Endothelial cell of umbilical vein (primary cell): ENCODE measurements at regions not wholly inside any gene's neighbourhood (a gene's known extent, or its start where the extent isn't known, plus 50 kb on each side); places are given as distances from the start of the nearest gene placed in this dataset.

Experiments used
- BruUV-seq: library from RNA; stranded (reverse); fragments of 400-500 nt; replicated peaks from 2 replicates; lab custom pipeline; 2021; lab: Mats Ljungman, UMichigan
- CTCF ChIA-PET: fragments of 300-600, 350-600 bp; sonication (Branson Sonifier 250); formaldehyde crosslinking; loops from one replicate; lab custom pipeline; 2021; ENCODE audit warnings: antibody characterized with exemption, inconsistent platforms; lab: Charles Lee
- POLR2A ChIA-PET: fragments of 300-600, 350-600 bp; sonication (Branson Sonifier 250); formaldehyde crosslinking; loops from one replicate; lab custom pipeline; 2021; ENCODE audit warnings: antibody characterized with exemption, inconsistent platforms; lab: Charles Lee
- DNase-seq: peaks from one replicate; pipeline ENCODE4 v3.0.0-alpha.2; 2011; ENCODE audit warnings: low read depth, low spot score
- FAIRE-seq: peaks from 2 replicates; lab custom pipeline; 2011; peaks lifted over from hg19 to GRCh38; lab: Jason Lieb, UNC
- H2AFZ ChIP-seq: 2 replicates; pipeline ENCODE4 v1.6.0; 2012; ENCODE audit warnings: low read depth, low read length, control low read depth, inconsistent platforms
- H3K27ac ChIP-seq: 2 replicates; pipeline ENCODE4 v1.5.1; 2011; ENCODE audit warnings: low read depth, mild to moderate bottlenecking, control low read depth, low read length, moderate library complexity; ENCODE audit not compliant: insufficient read depth
- H3K27me3 ChIP-seq, 2 experiments: 2 replicates each; pipeline versions ENCODE4 v1.6.0 to v1.6.1; 2011; ENCODE audit warnings: low read length in 2 of 2, mixed read lengths in 1 of 2; ENCODE audit not compliant: control insufficient read depth in 2 of 2, insufficient read depth in 2 of 2
- H3K36me3 ChIP-seq, 2 experiments: 2 replicates in 1 of 2; 3 replicates in 1 of 2; pipeline ENCODE4 v1.5.1; 2011; ENCODE audit warnings: low read length in 2 of 2, mild to moderate bottlenecking in 1 of 2, moderate library complexity in 1 of 2; ENCODE audit not compliant: control insufficient read depth in 2 of 2, insufficient read depth in 2 of 2; ENCODE audit errors: extremely low read depth in 1 of 2
- H3K4me1 ChIP-seq: 3 replicates; pipeline ENCODE4 v1.5.1; 2011; ENCODE audit warnings: mild to moderate bottlenecking, low read length; ENCODE audit not compliant: control insufficient read depth, insufficient read depth; ENCODE audit errors: extremely low read depth
- H3K4me2 ChIP-seq: 2 replicates; pipeline ENCODE4 v1.6.1; 2011; ENCODE audit warnings: low read length, control low read depth, mixed read lengths; ENCODE audit not compliant: insufficient read depth
- H3K4me3 ChIP-seq, 3 experiments: fragments of 200-600 bp in 1 of 3; sonication (generic), shearing (Covaris generic) in 1 of 3; replicated peaks in 1 of 3; 2 replicates each; pipeline ENCODE4 v1.5.1; 2011 to 2016; ENCODE audit warnings: control low read depth in 3 of 3, low read length in 3 of 3, mild to moderate bottlenecking in 2 of 3, inconsistent platforms in 1 of 3, low read depth in 1 of 3, moderate library complexity in 1 of 3; ENCODE audit not compliant: insufficient read depth in 1 of 3
- H3K79me2 ChIP-seq: 2 replicates; pipeline ENCODE4 v1.6.0; 2012; ENCODE audit warnings: low read length, inconsistent platforms; ENCODE audit not compliant: control insufficient read depth, insufficient read depth
- H3K9ac ChIP-seq: replicated peaks from 2 replicates; pipeline ENCODE3; 2011; ENCODE audit warnings: low read length, control low read depth; ENCODE audit not compliant: insufficient read depth; ENCODE audit errors: extremely low read depth
- H3K9me1 ChIP-seq: replicated peaks from 3 replicates; pipeline ENCODE4 v1.6.0; 2011; ENCODE audit warnings: mild to moderate bottlenecking, low read length; ENCODE audit not compliant: control insufficient read depth, insufficient read depth; ENCODE audit errors: extremely low read depth
- H3K9me3 ChIP-seq: replicated peaks from 2 replicates; pipeline ENCODE4 v1.5.1; 2012; ENCODE audit warnings: low read length, inconsistent platforms; ENCODE audit not compliant: control insufficient read depth, insufficient read depth
- H4K20me1 ChIP-seq: replicated peaks from 2 replicates; pipeline ENCODE3; 2011; ENCODE audit warnings: mild to moderate bottlenecking, low read length; ENCODE audit not compliant: control insufficient read depth, insufficient read depth; ENCODE audit errors: extremely low read depth
- CTCF ChIP-seq, 2 donors: IDR thresholded peaks; 1 replicate in 1 of 2; 2 replicates in 1 of 2; pipeline ENCODE4 v1.5.1; 2011; ENCODE audit warnings: low read length in 2 of 2, mild to moderate bottlenecking in 2 of 2, moderate library complexity in 2 of 2, control low read depth in 1 of 2, inconsistent platforms in 1 of 2, low read depth in 1 of 2; ENCODE audit not compliant: insufficient read depth in 1 of 2; ENCODE audit errors: extremely low read depth in 1 of 2
- EZH2 ChIP-seq: IDR thresholded peaks from 2 replicates; pipeline ENCODE4 v1.6.1; 2012; ENCODE audit warnings: borderline replicate concordance, low read depth, mild to moderate bottlenecking, moderate library complexity, low read length, inconsistent platforms; ENCODE audit not compliant: severe bottlenecking
- FOS ChIP-seq: IDR thresholded peaks from 2 replicates; pipeline ENCODE4 v1.6.1; 2011; ENCODE audit warnings: mild to moderate bottlenecking, low read length, moderate library complexity, borderline replicate concordance; ENCODE audit not compliant: insufficient read depth
- GATA2 ChIP-seq: IDR thresholded peaks from 2 replicates; pipeline ENCODE4 v1.7.0; 2011; ENCODE audit warnings: low read depth, mild to moderate bottlenecking, moderate library complexity, mixed read lengths, low read length; ENCODE audit not compliant: insufficient read length, insufficient read depth
- JUN ChIP-seq: IDR thresholded peaks from 2 replicates; pipeline ENCODE4 v1.6.1; 2011; ENCODE audit warnings: borderline replicate concordance, low read depth; ENCODE audit not compliant: insufficient read length, insufficient read depth
- MAX ChIP-seq: IDR thresholded peaks from 2 replicates; pipeline ENCODE4 v1.6.1; 2011; ENCODE audit not compliant: insufficient read depth, insufficient read length
- MYC ChIP-seq: IDR thresholded peaks from one replicate; pipeline ENCODE4 v1.6.1; 2011; ENCODE audit warnings: mild to moderate bottlenecking, low read depth, low read length
- POLR2A ChIP-seq: IDR thresholded peaks from 2 replicates; pipeline ENCODE4 v1.6.1; 2012; ENCODE audit warnings: low read depth, mild to moderate bottlenecking, control low read depth, low read length
- POLR2AphosphoS5 ChIP-seq: IDR thresholded peaks from 2 replicates; pipeline ENCODE4 v1.6.1; 2012; ENCODE audit warnings: low read depth, mild to moderate bottlenecking, control low read depth, low read length, moderate library complexity; ENCODE audit not compliant: insufficient read depth
- dilution Hi-C: fragments of 300-500 bp; cut with MboI; formaldehyde crosslinking; loops from one replicate; pipeline ENCODE4 v1.15.0; 2019; ENCODE audit warnings: low sequenced_read_pairs; ENCODE audit not compliant: extremely low pct_ligation_motif_present
- intact Hi-C: fragments of 100-400 bp; cut with micrococcal nuclease; formaldehyde crosslinking; loops from one replicate; pipeline ENCODE4 v1.10.0; 2022

GRCh38 chr10:113292743-113293142, 260.1 kb upstream of the HABP2 start:
- no peaks in the 10 kb centered on the region for H3K9me3 ChIP-seq
- POLR2A ChIA-PET, result no interaction called here
- no peak overlapping the region for H3K4me3 ChIP-seq
- intact Hi-C loops (no loop called here), dilution Hi-C loops (no loop called here)
- CTCF ChIA-PET, result no interaction called here
- H3K9me1 ChIP-seq, result no peaks in the 10 kb centered on the region
- H3K4me2 ChIP-seq, result no peak overlapping the region
- H3K9ac ChIP-seq, result no peak overlapping the region
- H4K20me1 ChIP-seq, result no peaks in the 10 kb centered on the region
- H3K36me3 ChIP-seq, result no peaks in the 10 kb centered on the region
- TF ChIP-seq POLR2AphosphoS5 (no peak), POLR2A (no peak), EZH2 (no peak), FOS (no peak), MYC (no peak), JUN (no peak), GATA2 (no peak), CTCF (IDR thresholded peaks at IDR 0.05; ENCODE audit: extremely low read depth in 1 of 2, insufficient read depth in 1 of 2, low read depth in 1 of 2, low read length in 2 of 2) (no peak), MAX (no peak)
- no peak overlapping the region for H2AFZ ChIP-seq
- H3K79me2 ChIP-seq, result no peaks in the 10 kb centered on the region
- H3K27ac ChIP-seq, result no peak overlapping the region
- DNase-seq, result no peak
- no peaks in the 10 kb centered on the region for H3K27me3 ChIP-seq
- no peak for FAIRE-seq
- no TSS peak for BruUV-seq
- no peaks in the 10 kb centered on the region for H3K4me1 ChIP-seq
